H9 (cell line): ENCODE measurements at regions not wholly inside any gene's neighbourhood (a gene's known extent, or its start where the extent isn't known, plus 50 kb on each side); places are given as distances from the start of the nearest gene placed in this dataset.

Experiments
- DNase-seq: peaks from one replicate; pipeline ENCODE4 v3.0.0-alpha.2; 2017
- H2AFZ ChIP-seq: one replicate; pipeline ENCODE4 v1.6.1; 2013; ENCODE audit warnings: mild to moderate bottlenecking, low read length, control low read depth, moderate library complexity
- H2AK5ac ChIP-seq: 2 replicates; pipeline ENCODE4 v1.6.1; 2013; ENCODE audit warnings: low read length, control low read depth, mixed read lengths; ENCODE audit not compliant: insufficient read length
- H2BK120ac ChIP-seq: one replicate; pipeline ENCODE4 v1.6.1; 2013; ENCODE audit warnings: low read depth, mild to moderate bottlenecking, low read length, control low read depth, inconsistent platforms; ENCODE audit not compliant: poor library complexity, severe bottlenecking
- H2BK12ac ChIP-seq: 2 replicates; pipeline ENCODE4 v1.6.1; 2013; ENCODE audit warnings: low read length, control low read depth, mixed read lengths, low read depth; ENCODE audit not compliant: insufficient read length
- H2BK15ac ChIP-seq: 2 replicates; pipeline ENCODE4 v1.6.1; 2013; ENCODE audit warnings: low read depth, low read length, control low read depth
- H2BK20ac ChIP-seq: one replicate; pipeline ENCODE4 v1.6.1; 2013; ENCODE audit warnings: low read depth, mild to moderate bottlenecking, low read length, control low read depth, inconsistent platforms; ENCODE audit not compliant: poor library complexity, severe bottlenecking
- H2BK5ac ChIP-seq: 2 replicates; pipeline ENCODE4 v1.6.1; 2013; ENCODE audit warnings: low read length, control low read depth, mixed read lengths; ENCODE audit not compliant: insufficient read length
- H3K14ac ChIP-seq: 2 replicates; pipeline ENCODE4 v1.6.1; 2013; ENCODE audit warnings: low read length, control low read depth; ENCODE audit not compliant: insufficient read depth
- H3K18ac ChIP-seq: 2 replicates; pipeline ENCODE4 v1.6.1; 2013; ENCODE audit warnings: low read depth, mild to moderate bottlenecking, mixed read lengths, low read length, control low read depth; ENCODE audit not compliant: insufficient read length
- H3K23ac ChIP-seq: 2 replicates; pipeline ENCODE4 v1.6.1; 2013; ENCODE audit warnings: low read length, control low read depth, mixed read lengths, low read depth; ENCODE audit not compliant: insufficient read length
- H3K23me2 ChIP-seq: 2 replicates; pipeline ENCODE4 v1.6.1; 2013; ENCODE audit warnings: low read depth, mild to moderate bottlenecking, mixed read lengths, low read length, control low read depth; ENCODE audit not compliant: insufficient read length, poor library complexity, severe bottlenecking
- H3K27ac ChIP-seq: 2 replicates; pipeline ENCODE4 v1.5.1; 2013; ENCODE audit warnings: low read length, control low read depth, mixed read lengths, low read depth; ENCODE audit not compliant: insufficient read length
- H3K27me3 ChIP-seq: 2 replicates; pipeline ENCODE4 v1.6.1; 2013; ENCODE audit warnings: low read length, control low read depth, inconsistent platforms; ENCODE audit not compliant: insufficient read depth
- H3K4ac ChIP-seq: 2 replicates; pipeline ENCODE4 v1.6.1; 2013; ENCODE audit warnings: low read depth, mild to moderate bottlenecking, control low read depth, inconsistent platforms, low read length, moderate library complexity
- H3K4me1 ChIP-seq: 2 replicates; pipeline ENCODE4 v1.6.1; 2013; ENCODE audit warnings: low read length, control low read depth, inconsistent platforms; ENCODE audit not compliant: insufficient read depth
- H3K4me2 ChIP-seq: 2 replicates; pipeline ENCODE4 v1.6.1; 2013; ENCODE audit warnings: low read length, control low read depth, mixed read lengths; ENCODE audit not compliant: insufficient read length, insufficient read depth
- H3K56ac ChIP-seq: 2 replicates; pipeline ENCODE4 v1.6.1; 2013; ENCODE audit warnings: low read depth, mild to moderate bottlenecking, mixed read lengths, low read length, control low read depth; ENCODE audit not compliant: insufficient read length
- H3K79me1 ChIP-seq: 2 replicates; pipeline ENCODE4 v1.6.1; 2013; ENCODE audit warnings: low read depth, mild to moderate bottlenecking, moderate library complexity, low read length, control low read depth, inconsistent platforms; ENCODE audit not compliant: insufficient read depth, poor library complexity, severe bottlenecking
- H3K79me2 ChIP-seq: 2 replicates; pipeline ENCODE4 v1.6.1; 2013; ENCODE audit warnings: low read length, control low read depth, inconsistent platforms; ENCODE audit not compliant: insufficient read depth
- H3K9ac ChIP-seq: 2 replicates; pipeline ENCODE4 v1.6.1; 2013; ENCODE audit warnings: low read length, control low read depth, mixed read lengths; ENCODE audit not compliant: insufficient read length; ENCODE audit errors: extremely low read depth
- H3K9me3 ChIP-seq: one replicate; pipeline ENCODE4 v1.6.1; 2013; ENCODE audit warnings: low read depth, low read length, inconsistent platforms; ENCODE audit not compliant: control insufficient read depth
- H3T11ph ChIP-seq: one replicate; pipeline ENCODE4 v1.6.1; 2013; ENCODE audit warnings: mild to moderate bottlenecking, low read length, control low read depth, inconsistent platforms
- H4K20me1 ChIP-seq: one replicate; pipeline ENCODE4 v1.6.1; 2013; ENCODE audit not compliant: control insufficient read depth, insufficient read length, insufficient read depth
- H4K5ac ChIP-seq: 2 replicates; pipeline ENCODE4 v1.6.1; 2013; ENCODE audit warnings: low read depth, mild to moderate bottlenecking, mixed read lengths, low read length, control low read depth; ENCODE audit not compliant: insufficient read length
- H4K8ac ChIP-seq: replicated peaks from 2 replicates; pipeline ENCODE4 v1.6.1; 2013; ENCODE audit warnings: low read length, control low read depth, mixed read lengths, low read depth; ENCODE audit not compliant: insufficient read length
- H4K91ac ChIP-seq: 2 replicates; pipeline ENCODE4 v1.6.1; 2013; ENCODE audit warnings: low read depth, mild to moderate bottlenecking, moderate library complexity, mixed read lengths, low read length, control low read depth; ENCODE audit not compliant: insufficient read length
- H3K27ac Mint-ChIP-seq, 3 experiments: 2 replicates in 2 of 3; 3 replicates in 1 of 3; pipeline ENCODE4 v1.8.0; 2020 to 2021; ENCODE audit warnings: mixed read lengths in 3 of 3, mild to moderate bottlenecking in 1 of 3, moderate library complexity in 1 of 3
- H3K27me3 Mint-ChIP-seq: 2 replicates; pipeline ENCODE4 v1.8.0; 2021; ENCODE audit warnings: low read depth, mild to moderate bottlenecking, moderate library complexity, mixed read lengths
- H3K36me3 Mint-ChIP-seq, 3 experiments: 2 replicates in 2 of 3; 3 replicates in 1 of 3; pipeline ENCODE4 v1.8.0; 2020 to 2021; ENCODE audit warnings: low read depth in 3 of 3, mixed read lengths in 3 of 3; ENCODE audit not compliant: insufficient read depth in 1 of 3
- H3K4me1 Mint-ChIP-seq, 2 experiments: 2 replicates each; pipeline ENCODE4 v1.8.0; 2020; ENCODE audit warnings: mixed read lengths in 2 of 2
- H3K4me3 Mint-ChIP-seq, 2 experiments: 2 replicates in 1 of 2; 3 replicates in 1 of 2; pipeline ENCODE4 v1.8.0; 2020 to 2021; ENCODE audit warnings: mild to moderate bottlenecking in 2 of 2, mixed read lengths in 2 of 2, moderate library complexity in 1 of 2
- H3K9me3 Mint-ChIP-seq, 2 experiments: 2 replicates in 1 of 2; 3 replicates in 1 of 2; pipeline ENCODE4 v1.8.0; 2020; ENCODE audit warnings: mild to moderate bottlenecking in 2 of 2, mixed read lengths in 2 of 2, moderate library complexity in 1 of 2
- WGBS: extraction: QIAGEN DNeasy Blood & Tissue Kit; methylation state at CpG from one replicate; pipeline ENCODE4 v1.1.7; 2013; ENCODE audit warnings: missing lambda C conversion rate, low lambda C conversion rate, mixed read lengths; ENCODE audit not compliant: insufficient read length; ENCODE audit errors: extremely low coverage; 5-methylcytosine and 5-hydroxymethylcytosine counted together
- TF ChIP-seq, protein P1 (sequence below): fragments of 200-600 bp; sonication (generic); conservative IDR thresholded peaks from 3 replicates; pipeline ENCODE4 v1.8.0; 2021; ENCODE audit warnings: antibody characterized with exemption, mild to moderate bottlenecking

- H3K36me3 Mint-ChIP-seq, result peaks cover 0 to 11% (median 0%) of the 10 kb centered on the region in 3 experiments; a peak in 2 of 7 replicates
- H3K23me2 ChIP-seq, result no peaks in the 10 kb centered on the region
- H4K91ac ChIP-seq, result no peak overlapping the region
- H2BK15ac ChIP-seq, result no peak overlapping the region
- no peaks in the 10 kb centered on the region for H3K79me1 ChIP-seq
- no peak overlapping the region for H4K5ac ChIP-seq
- H3K4ac ChIP-seq, result no peak overlapping the region
- peaks cover 3% of the 10 kb centered on the region; the same call in 1 of the 2 replicates for H3K4me1 ChIP-seq
- no peaks in the 10 kb centered on the region for H3K79me2 ChIP-seq
- H2BK12ac ChIP-seq, result no peak overlapping the region
- no peak for DNase-seq
- no peak overlapping the region for H3K9ac ChIP-seq
- H3T11ph ChIP-seq, result no peak overlapping the region
- H4K20me1 ChIP-seq, result no peaks in the 10 kb centered on the region
- H2AFZ ChIP-seq, result no peak overlapping the region
- H3K27me3 Mint-ChIP-seq, result peaks cover 2% of the 10 kb centered on the region
- H2BK120ac ChIP-seq, result no peak overlapping the region
- TF ChIP-seq, protein P1, sequence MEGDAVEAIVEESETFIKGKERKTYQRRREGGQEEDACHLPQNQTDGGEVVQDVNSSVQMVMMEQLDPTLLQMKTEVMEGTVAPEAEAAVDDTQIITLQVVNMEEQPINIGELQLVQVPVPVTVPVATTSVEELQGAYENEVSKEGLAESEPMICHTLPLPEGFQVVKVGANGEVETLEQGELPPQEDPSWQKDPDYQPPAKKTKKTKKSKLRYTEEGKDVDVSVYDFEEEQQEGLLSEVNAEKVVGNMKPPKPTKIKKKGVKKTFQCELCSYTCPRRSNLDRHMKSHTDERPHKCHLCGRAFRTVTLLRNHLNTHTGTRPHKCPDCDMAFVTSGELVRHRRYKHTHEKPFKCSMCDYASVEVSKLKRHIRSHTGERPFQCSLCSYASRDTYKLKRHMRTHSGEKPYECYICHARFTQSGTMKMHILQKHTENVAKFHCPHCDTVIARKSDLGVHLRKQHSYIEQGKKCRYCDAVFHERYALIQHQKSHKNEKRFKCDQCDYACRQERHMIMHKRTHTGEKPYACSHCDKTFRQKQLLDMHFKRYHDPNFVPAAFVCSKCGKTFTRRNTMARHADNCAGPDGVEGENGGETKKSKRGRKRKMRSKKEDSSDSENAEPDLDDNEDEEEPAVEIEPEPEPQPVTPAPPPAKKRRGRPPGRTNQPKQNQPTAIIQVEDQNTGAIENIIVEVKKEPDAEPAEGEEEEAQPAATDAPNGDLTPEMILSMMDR, result no peak
- no peak overlapping the region for H2BK5ac ChIP-seq
- H3K56ac ChIP-seq, result no peak overlapping the region
- no peak overlapping the region for H3K27ac Mint-ChIP-seq
- H3K4me1 Mint-ChIP-seq, result peaks cover 14 to 26% of the 10 kb centered on the region in 2 experiments
- WGBS, result no CpG with 5 or more reads among the region's 1 CpG
- H3K27ac ChIP-seq, result no peak overlapping the region
- H2AK5ac ChIP-seq, result no peak overlapping the region
- no peaks in the 10 kb centered on the region for H3K27me3 ChIP-seq
- H3K4me3 Mint-ChIP-seq, result no peak overlapping the region
- no peak overlapping the region for H4K8ac ChIP-seq
- no peak overlapping the region for H3K23ac ChIP-seq
- no peak overlapping the region for H3K14ac ChIP-seq
- H3K9me3 Mint-ChIP-seq, result peaks cover 0 to 5% of the 10 kb centered on the region in 2 experiments; a peak in 2 of 5 replicates
- no peak overlapping the region for H2BK20ac ChIP-seq
- no peak overlapping the region for H3K4me2 ChIP-seq
- H3K18ac ChIP-seq, result no peak overlapping the region
- H3K9me3 ChIP-seq, result no peaks in the 10 kb centered on the region
Measured at GRCh38 chr1:29914936-29915335, 678.6 kb downstream of the PTPRU start.
